ENCODE measurements at regions not wholly inside any gene's neighbourhood (a gene's known extent, or its start where the extent isn't known, plus 50 kb on each side); places are given as distances from the start of the nearest gene placed in this dataset.

DNA sequence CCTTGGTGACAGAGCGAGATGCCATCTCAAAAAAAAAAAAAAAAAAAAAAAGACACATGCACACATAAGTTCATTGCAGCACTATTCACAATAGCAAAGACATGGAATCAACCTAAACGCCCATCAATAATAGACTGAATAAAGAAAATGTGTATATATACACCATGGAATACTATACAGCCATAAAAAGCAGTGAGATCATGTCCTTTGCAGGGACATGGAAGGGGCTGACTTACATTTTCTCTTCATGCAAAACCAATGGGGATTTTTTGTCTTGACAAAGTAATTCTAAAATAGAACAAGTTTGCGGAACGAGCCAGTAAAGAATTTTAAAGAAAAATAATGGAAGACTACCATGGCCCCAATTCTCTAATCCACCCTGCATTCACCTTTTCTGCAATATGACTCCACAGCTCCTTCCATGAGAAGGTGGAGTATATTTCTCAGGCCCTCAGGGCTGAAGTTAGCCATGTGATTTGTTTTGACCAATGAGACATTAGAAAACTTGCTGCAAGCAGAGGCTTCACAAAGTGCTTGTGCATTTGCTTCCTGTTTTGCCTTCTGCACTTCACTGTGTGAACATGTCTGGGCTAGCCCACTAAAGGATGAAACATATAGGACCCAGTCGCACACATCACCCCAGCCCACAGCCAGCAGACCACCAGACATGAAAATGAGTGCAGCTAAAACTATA lies 78.8 kb upstream of the NR5A2 start:
- TF ChIP-seq, protein P1, sequence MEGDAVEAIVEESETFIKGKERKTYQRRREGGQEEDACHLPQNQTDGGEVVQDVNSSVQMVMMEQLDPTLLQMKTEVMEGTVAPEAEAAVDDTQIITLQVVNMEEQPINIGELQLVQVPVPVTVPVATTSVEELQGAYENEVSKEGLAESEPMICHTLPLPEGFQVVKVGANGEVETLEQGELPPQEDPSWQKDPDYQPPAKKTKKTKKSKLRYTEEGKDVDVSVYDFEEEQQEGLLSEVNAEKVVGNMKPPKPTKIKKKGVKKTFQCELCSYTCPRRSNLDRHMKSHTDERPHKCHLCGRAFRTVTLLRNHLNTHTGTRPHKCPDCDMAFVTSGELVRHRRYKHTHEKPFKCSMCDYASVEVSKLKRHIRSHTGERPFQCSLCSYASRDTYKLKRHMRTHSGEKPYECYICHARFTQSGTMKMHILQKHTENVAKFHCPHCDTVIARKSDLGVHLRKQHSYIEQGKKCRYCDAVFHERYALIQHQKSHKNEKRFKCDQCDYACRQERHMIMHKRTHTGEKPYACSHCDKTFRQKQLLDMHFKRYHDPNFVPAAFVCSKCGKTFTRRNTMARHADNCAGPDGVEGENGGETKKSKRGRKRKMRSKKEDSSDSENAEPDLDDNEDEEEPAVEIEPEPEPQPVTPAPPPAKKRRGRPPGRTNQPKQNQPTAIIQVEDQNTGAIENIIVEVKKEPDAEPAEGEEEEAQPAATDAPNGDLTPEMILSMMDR (IDR thresholded peaks at IDR 0.05) = no peak
- no peak for TF ChIP-seq POLR2A (IDR thresholded peaks at IDR 0.05)
